Lung (tissue), 11 donors: ENCODE measurements at regions not wholly inside any gene's neighbourhood (a gene's known extent, or its start where the extent isn't known, plus 50 kb on each side); places are given as distances from the start of the nearest gene placed in this dataset.

Experiments used
- ATAC-seq: fragments of 200-7000 bp; cut with Tn5 transposase; one replicate; pipeline ENCODE4 v1.9.1; 2020; ENCODE audit warnings: moderate number of reproducible peaks; ENCODE audit not compliant: insufficient read depth, low FRiP score
- DNase-seq, 3 donors: peaks; one replicate each; pipeline ENCODE4 v3.0.0-alpha.2; 2013 to 2017
- H3K27ac ChIP-seq, 2 donors: one replicate each; pipeline ENCODE4 v1.5.1; 2013; ENCODE audit warnings: mild to moderate bottlenecking in 2 of 2, moderate library complexity in 2 of 2, control low read depth in 1 of 2, inconsistent platforms in 1 of 2, low read depth in 1 of 2, low read length in 1 of 2
- H3K27me3 ChIP-seq, 3 donors: one replicate each; pipeline ENCODE4 v1.5.1; 2013; ENCODE audit warnings: low read length in 2 of 3; ENCODE audit not compliant: control insufficient read depth in 3 of 3, insufficient read depth in 3 of 3
- H3K36me3 ChIP-seq, 4 donors: one replicate each; pipeline ENCODE4 v1.5.1; 2013; ENCODE audit warnings: low read length in 4 of 4, mild to moderate bottlenecking in 1 of 4, moderate library complexity in 1 of 4; ENCODE audit not compliant: control insufficient read depth in 4 of 4, insufficient read depth in 4 of 4
- H3K4me1 ChIP-seq, 5 donors: one replicate each; pipeline ENCODE4 v1.5.1; 2013; ENCODE audit warnings: low read length in 5 of 5, mild to moderate bottlenecking in 2 of 5, moderate library complexity in 1 of 5; ENCODE audit not compliant: control insufficient read depth in 5 of 5, insufficient read depth in 5 of 5
- H3K4me3 ChIP-seq: one replicate; pipeline ENCODE4 v1.5.1; 2013; ENCODE audit warnings: mild to moderate bottlenecking, control low read depth, moderate library complexity
- H3K9ac ChIP-seq, 2 donors: one replicate each; pipeline ENCODE4 v1.5.1; 2013; ENCODE audit warnings: low read length in 2 of 2, control low read depth in 1 of 2; ENCODE audit not compliant: insufficient read depth in 1 of 2
- H3K9me3 ChIP-seq, 4 donors: one replicate each; pipeline ENCODE4 v1.5.1; 2013; ENCODE audit warnings: low read length in 3 of 4, mild to moderate bottlenecking in 1 of 4, moderate library complexity in 1 of 4; ENCODE audit not compliant: control insufficient read depth in 4 of 4, insufficient read depth in 3 of 4
- WGBS, 2 donors: extraction: QIAGEN DNeasy Blood & Tissue Kit; methylation state at CpG; one replicate each; pipeline ENCODE4 v1.1.7; 2013; 5-methylcytosine and 5-hydroxymethylcytosine counted together
- TF ChIP-seq, protein P1 (sequence below): IDR thresholded peaks from 2 replicates; pipeline ENCODE4 v1.5.1; 2012; ENCODE audit warnings: mild to moderate bottlenecking; ENCODE audit errors: control extremely low read depth, extremely low read depth
- donor health status: control.
- donor health status: control.
- donor health status: Bipolar disorder and iron deficiency.
- donor health status: healthy.
- donor health status: DM: yes; HTN: yes; CAD: no.

DNA sequence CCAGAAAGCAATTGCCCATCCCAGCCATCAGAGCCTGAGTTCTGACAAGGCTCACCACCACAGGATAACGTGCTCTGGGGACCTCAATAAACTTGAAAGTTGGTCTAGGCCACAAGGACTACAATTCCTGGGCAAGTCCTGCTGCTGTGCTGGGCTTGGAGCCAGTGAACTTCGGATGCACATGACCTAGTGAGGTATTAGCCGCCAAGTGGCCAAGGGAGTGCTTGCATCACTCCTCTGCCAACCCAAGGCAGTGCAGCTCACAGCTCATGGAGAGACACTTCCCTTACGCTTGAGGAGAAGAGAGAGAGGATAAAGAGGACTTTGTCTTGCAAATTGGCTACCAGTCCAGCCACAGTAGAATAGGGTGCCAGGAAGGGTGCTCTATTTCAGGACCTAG is 219.6 kb downstream of the MBD2 start:
- H3K4me1 ChIP-seq, result no peaks in the 10 kb centered on the region
- H3K4me3 ChIP-seq, result no peak overlapping the region
- no peak overlapping the region for H3K9ac ChIP-seq
- H3K36me3 ChIP-seq, result no peaks in the 10 kb centered on the region
- H3K27ac ChIP-seq, result no peak overlapping the region
- peaks cover 0 to 2% (median 0%) of the 10 kb centered on the region in 4 donors for H3K9me3 ChIP-seq
- ATAC-seq (no peak), DNase-seq (no peak)
- no peaks in the 10 kb centered on the region for H3K27me3 ChIP-seq
- 69 to 81% methylated on average over 4 of the region's 4 CpGs for WGBS, 2 donors
- TF ChIP-seq, protein P1, sequence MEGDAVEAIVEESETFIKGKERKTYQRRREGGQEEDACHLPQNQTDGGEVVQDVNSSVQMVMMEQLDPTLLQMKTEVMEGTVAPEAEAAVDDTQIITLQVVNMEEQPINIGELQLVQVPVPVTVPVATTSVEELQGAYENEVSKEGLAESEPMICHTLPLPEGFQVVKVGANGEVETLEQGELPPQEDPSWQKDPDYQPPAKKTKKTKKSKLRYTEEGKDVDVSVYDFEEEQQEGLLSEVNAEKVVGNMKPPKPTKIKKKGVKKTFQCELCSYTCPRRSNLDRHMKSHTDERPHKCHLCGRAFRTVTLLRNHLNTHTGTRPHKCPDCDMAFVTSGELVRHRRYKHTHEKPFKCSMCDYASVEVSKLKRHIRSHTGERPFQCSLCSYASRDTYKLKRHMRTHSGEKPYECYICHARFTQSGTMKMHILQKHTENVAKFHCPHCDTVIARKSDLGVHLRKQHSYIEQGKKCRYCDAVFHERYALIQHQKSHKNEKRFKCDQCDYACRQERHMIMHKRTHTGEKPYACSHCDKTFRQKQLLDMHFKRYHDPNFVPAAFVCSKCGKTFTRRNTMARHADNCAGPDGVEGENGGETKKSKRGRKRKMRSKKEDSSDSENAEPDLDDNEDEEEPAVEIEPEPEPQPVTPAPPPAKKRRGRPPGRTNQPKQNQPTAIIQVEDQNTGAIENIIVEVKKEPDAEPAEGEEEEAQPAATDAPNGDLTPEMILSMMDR, result no peak

DNA sequence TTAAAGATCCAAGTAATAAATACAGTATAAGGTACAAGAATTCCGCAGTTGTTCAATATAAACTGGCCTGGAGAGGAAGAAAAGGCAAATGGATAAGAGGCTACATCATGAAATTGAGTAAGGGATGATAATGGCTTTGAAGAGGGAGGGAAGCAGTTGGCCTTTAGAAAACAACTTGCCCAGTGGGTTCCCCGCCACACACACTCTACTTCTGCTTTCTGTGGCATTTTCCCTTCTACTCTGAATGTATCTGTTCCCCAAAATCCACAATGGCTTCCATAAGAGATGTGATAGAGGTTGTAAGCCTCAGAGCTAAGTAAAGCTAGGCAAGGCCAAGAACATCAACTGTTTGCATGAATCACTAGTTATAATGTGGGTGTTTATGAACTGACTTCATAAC is 221.3 kb downstream of the MBD2 start:
- H3K4me1 ChIP-seq, result no peaks in the 10 kb centered on the region
- H3K27me3 ChIP-seq, result no peaks in the 10 kb centered on the region
- H3K9me3 ChIP-seq, result peaks cover 0 to 2% (median 0%) of the 10 kb centered on the region in 4 donors
- H3K9ac ChIP-seq, result no peak overlapping the region
- H3K4me3 ChIP-seq, result no peak overlapping the region
- no peaks in the 10 kb centered on the region for H3K36me3 ChIP-seq
- DNase-seq, result no peak
- no peak for ATAC-seq
- no peak overlapping the region for H3K27ac ChIP-seq
- TF ChIP-seq, protein P1, result no peak
- 74 to 85% methylated on average over 2 of the region's 2 CpGs for WGBS, 2 donors

DNA sequence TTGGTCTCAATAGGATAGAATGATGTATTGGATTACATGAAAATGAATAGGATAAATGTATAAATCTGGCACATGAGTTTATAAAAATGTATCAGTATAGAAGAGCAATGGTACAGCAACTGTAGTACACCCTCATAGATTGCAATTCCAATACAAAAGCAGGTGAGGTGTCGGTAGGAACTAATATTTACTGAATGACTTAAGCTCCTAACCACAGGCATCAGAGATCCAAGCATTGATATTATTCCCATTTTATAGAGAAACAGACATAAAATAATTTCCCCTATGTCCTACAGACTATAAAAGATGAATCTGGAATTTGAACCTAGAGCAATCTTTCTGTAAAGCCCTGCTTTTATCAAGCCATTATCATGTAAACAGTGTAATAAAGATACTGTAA is 227.4 kb downstream of the MBD2 start:
- ATAC-seq, result no peak
- no peaks in the 10 kb centered on the region for H3K9me3 ChIP-seq
- TF ChIP-seq, protein P1, result no peak

DNA sequence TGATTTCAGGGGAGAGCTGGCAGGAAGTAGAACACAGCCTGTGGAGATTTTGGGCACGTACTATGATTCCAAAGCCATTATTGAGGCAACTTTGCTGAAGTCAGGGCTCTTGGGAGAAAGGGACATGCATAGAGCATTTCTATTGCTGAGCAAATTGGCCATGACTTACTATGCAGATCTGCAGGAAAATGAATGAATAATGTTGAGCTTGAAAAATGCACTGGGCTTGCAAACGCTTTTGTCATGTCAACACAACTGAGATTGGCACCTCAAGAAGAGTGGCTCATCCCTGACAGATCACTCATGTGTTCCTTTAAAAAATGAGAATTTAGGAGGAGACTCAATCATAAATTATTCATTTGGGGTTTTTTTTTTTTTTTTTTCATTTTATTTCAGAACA is 230.5 kb downstream of the MBD2 start:
- Histone ChIP-seq H3K36me3 (no peaks in the 10 kb centered on the region), H3K27me3 (no peaks in the 10 kb centered on the region), H3K27ac (no peak overlapping the region), H3K4me3 (no peak overlapping the region), H3K9me3 (no peaks in the 10 kb centered on the region), H3K9ac (no peak overlapping the region), H3K4me1 (peaks cover 0 to 5% (median 0%) of the 10 kb centered on the region in 5 donors)
- 86 to 89% methylated on average over 2 of the region's 2 CpGs for WGBS, 2 donors
- DNase-seq (no peak), ATAC-seq (no peak)
- TF ChIP-seq, protein P1, result no peak

More for the DNA sequence above, 227.4 kb downstream of the MBD2 start:
- WGBS, 2 donors, result 97 to 98% methylated on average over 1 of the region's 1 CpG
- Histone ChIP-seq H3K9ac (no peak overlapping the region), H3K27me3 (no peaks in the 10 kb centered on the region), H3K27ac (no peak overlapping the region), H3K36me3 (no peaks in the 10 kb centered on the region), H3K4me1 (no peaks in the 10 kb centered on the region), H3K4me3 (no peak overlapping the region)
- no peak for DNase-seq
